Middle frontal gyrus (tissue), 1 donor: ENCODE measurements at regions not wholly inside any gene's neighbourhood (a gene's known extent, or its start where the extent isn't known, plus 50 kb on each side); places are given as distances from the start of the nearest gene placed in this dataset.
"Not testable (repeated sequence)": the region's sequence is repeated elsewhere in the genome, so short reads cannot be mapped to it uniquely, and the experiment has no call there.

Source experiments
- DNase-seq: peaks from one replicate; pipeline ENCODE4 v3.0.0-alpha.2; 2015; ENCODE audit warnings: low spot score; ENCODE audit errors: extremely low spot score

GRCh38 chr5:130955041-130955440, 210.0 kb downstream of the HINT1 start:
- no peak for DNase-seq

DNA sequence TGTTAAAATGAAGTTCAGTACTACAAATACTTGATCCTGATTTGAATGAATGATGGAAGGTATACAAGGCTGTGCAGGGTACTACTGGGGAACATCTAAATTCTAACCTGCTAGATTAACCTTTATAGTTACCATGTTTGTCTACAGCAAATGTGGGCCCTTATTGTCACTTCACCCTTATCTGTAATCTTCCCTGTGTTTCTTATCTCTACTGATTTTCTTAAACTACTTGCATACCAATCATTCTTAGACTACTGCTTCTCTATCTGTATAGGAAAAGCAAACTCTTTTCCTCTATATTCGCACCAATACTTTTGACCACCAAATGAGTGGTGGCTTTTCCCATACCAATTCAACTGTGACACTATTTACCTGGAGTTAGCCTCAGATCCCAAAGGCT, 210.7 kb downstream of the HINT1 start:
- no peak for DNase-seq

DNA sequence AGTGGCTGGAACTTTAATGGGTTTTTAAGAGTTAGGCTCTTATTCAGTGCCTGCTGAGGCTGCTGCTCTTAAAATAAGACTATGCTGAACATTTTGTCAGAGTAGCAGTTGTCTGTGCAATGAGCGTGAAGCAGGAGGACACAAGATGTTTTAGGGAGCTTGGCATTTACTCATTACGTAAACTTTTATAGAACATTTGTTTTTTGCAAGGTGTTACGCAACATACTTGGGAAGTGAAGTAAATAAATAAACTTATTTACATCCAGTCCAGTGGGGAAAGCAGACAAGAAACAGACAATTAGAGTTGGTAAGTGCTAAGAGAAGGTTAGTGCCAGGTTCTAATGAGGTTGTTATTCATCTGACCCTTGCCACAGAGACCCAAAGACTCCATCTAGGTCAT, 226.0 kb downstream of the HINT1 start:
- no peak for DNase-seq

GRCh38 chr5:130937046-130937445, 228.0 kb downstream of the HINT1 start:
- no peak for DNase-seq

- no peak for DNase-seq
These were observed 241.4 kb downstream of the HINT1 start for GRCh38 chr5:130923543-130924124.

DNA sequence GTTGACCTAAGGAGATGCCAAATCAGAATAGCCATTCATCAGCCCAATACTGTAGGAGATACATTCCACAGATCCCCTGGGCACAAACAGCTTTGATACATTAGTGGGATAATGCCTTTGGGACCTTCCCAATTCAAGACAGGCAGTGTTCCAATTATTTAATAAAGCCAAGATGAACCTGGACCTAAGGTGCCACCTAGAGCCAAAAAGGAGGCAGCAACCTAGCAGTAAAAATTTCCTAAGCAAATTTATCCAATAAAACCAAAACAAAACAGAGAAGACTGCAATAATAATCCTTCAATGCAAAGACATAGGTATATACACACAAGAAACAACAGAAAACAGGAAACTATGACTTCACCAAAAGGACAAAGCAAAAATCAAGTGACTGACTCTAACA, 253.0 kb downstream of the HINT1 start:
- no peak for DNase-seq

- DNase-seq, result no peak
These were observed 256.9 kb downstream of the HINT1 start for GRCh38 chr5:130908186-130908585.

GRCh38 chr5:130897537-130898195, 267.4 kb downstream of the HINT1 start:
- DNase-seq, result not testable (repeated sequence)

- DNase-seq, result not testable (repeated sequence)
These were observed 267.9 kb downstream of the HINT1 start for GRCh38 chr5:130897181-130897536.

DNA sequence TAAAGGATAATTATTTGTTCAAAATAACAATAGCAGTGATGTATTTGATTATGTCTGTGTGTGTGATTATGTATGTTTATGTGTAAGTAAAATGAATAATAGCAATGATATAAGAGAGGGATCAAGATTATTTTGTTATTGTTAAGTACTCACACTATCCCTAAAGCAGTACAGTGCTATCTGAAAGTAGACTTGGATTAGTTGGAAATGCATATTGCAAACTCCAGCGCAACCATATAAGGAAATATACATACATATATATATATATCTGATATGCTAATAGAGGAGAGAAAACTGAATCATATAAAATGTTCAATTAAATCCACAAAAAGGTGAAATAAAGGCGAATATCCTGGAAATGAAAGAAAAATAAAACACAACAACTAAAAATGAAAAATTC, 268.4 kb downstream of the HINT1 start:
- no peak for DNase-seq

DNA sequence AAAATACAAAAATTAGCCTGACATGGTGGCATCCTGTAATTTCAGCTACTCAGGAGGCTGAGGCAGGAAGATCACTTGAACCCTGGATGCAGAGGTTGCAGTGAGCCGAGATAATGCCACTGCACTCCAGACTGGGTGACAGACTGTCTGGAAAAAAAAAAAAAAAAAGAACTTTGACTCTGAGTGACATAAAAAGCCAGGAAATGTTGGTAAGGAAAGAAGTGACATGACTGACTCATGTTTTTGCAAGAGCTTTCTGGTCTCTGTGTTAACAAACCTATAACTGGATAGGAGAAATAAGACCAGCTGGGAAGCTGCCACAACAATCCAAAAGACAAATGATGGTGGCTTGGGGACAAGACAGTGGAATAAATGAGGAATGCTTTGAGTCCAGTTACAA, 272.1 kb downstream of the HINT1 start:
- no peak for DNase-seq

DNA sequence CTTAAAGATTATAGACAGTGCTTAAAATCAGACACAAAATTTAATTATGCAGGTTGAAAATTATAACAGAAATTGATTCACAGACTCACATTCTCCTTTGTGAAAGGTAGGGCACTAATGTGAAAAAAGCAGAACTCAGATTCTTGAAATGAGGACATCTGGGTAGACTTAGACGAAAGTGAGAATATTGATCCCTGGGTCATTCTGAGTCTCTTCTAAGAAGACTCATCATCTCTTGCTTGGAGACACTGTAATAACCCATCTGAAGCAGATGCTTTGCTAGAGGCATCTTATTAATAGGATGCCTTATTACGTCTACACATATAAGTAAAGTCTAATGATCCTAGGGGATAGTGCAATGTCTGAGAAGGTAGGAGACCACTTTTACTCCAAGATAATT, 274.4 kb downstream of the HINT1 start:
- DNase-seq, result no peak

GRCh38 chr5:130885691-130886090, 279.4 kb downstream of the HINT1 start:
- DNase-seq, result no peak

DNA sequence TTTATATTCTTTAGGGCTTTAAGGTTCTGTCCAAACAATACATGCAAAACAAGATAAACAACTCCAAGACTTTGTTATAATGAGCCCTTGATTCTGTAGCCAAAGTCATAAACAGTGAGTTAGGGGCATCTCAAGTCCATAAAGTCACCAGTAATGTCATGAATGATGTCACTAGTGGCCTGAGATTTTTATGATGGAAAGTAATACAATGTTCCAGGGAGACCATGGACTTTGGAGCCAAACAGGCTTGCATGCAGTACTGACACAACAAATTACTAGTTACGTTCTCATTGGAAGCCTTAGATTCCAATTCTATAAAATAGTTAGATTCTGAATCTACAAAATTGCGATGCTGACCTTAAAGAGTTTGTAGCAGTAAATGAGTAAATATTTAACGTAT, 280.0 kb downstream of the HINT1 start:
- DNase-seq, result no peak

GRCh38 chr5:130884023-130884422, 281.0 kb downstream of the HINT1 start:
- DNase-seq, result no peak

- DNase-seq, result no peak
These were observed 289.4 kb downstream of the HINT1 start for GRCh38 chr5:130875656-130876055.

DNA sequence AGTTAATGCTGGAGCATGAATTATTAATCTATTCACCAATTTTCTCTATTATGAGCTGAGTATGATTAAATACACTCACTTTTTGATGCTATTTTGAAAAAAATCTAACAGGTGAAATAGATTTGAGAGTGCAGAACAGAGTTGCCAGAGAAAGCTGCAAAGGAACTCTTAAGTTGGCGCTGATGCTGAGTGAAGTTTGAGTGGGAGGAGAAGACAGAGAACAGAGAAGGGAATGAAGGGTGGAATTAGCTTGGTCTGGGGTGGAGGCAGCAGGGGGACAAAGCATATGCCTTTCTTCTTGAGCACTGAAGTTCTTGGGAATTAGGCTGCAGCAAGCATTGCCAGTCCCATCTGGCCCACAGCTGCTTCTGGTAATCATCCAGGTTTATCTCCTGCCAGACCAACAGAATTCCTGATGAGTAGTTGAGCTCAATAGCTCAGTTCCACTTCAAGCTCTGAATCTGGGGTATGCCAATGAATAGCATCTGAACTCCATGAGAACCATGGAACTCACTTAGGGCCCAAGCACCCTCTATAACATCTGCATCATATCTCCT, 290.1 kb downstream of the HINT1 start:
- DNase-seq, result no peak

- no peak for DNase-seq
These were observed 293.5 kb downstream of the HINT1 start for GRCh38 chr5:130871346-130872086.

DNA sequence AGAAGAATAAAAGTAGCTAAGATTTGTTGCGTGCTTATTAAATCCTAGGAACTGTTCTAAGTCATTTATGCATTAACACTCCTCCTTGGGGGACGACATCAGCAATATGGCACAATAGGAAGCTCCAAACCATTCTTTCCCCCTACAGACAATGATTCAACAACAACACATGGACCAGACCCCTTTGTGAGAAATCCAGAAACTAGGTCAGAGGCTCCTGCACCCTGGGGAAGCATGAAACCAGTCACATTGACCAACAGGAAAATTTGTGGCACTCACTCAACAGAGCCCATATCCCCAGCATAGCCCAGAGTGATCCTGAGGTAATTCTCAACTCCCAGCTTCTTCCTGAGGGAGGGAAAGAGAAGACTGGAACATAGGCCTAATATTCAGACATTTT, 294.4 kb downstream of the HINT1 start:
- DNase-seq, result no peak

DNA sequence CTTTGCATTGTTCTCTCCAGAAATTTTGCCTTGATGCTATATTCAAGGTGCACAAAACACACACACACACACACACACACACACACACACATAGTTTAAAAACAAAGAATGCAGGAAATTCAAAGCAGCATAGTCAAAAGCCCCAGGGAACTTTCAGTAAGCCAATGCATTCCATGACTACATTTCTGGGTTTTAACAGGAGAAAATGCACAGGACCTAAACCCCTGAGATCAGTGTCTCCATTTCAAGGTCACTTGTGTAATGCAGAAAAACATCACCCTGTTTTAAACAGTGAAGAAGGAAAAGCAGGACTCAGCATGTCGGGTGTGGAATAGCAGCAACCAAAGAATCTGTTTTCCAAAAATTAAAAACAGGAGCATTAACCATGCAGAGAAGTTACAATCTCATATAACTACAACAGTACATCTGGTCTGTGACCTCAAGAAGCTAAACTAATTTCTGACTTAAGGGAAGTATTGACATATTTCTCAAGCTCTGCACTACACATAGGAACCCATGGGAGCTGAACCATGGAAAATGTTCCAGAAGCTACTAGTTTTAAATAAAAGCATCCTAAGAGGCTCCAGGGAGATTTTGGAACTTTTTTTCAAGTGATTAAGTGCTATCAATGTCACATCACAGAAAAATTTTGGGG, 296.7 kb downstream of the HINT1 start:
- no peak for DNase-seq

- no peak for DNase-seq
These were observed 319.8 kb downstream of the HINT1 start for GRCh38 chr5:130845049-130845765.
